ENCODE measurements at regions not wholly inside any gene's neighbourhood (a gene's known extent, or its start where the extent isn't known, plus 50 kb on each side); places are given as distances from the start of the nearest gene placed in this dataset.

DNA sequence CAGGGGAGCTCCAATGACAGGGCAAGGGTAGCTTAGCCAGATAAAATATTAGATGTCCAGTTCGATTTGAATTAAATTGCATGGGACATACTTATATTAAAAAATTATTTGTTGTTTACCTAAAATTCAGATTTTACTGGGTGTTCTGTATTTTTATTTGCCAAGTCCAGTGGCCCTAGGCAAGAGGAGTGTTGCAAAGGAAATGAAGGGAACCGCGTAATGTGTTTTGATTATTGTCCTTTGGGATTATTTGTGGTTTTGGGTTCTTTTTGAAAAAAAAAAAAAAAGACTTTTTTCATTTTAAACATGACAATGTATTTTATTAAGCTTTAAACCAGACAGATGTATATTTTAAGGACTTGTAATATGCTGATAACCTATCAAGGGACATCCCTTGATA, 179.3 kb downstream of the C9orf152 start:
- H3K4me2 ChIP-seq (ENCODE audit: low read length, poor library complexity, severe bottlenecking), result no peak overlapping the region
- peak overlapping the region; percentile 96 for H2AK5ac ChIP-seq (ENCODE audit: low read length, severe bottlenecking)
- no CpG with 5 or more reads among the region's 3 CpGs for WGBS

DNA sequence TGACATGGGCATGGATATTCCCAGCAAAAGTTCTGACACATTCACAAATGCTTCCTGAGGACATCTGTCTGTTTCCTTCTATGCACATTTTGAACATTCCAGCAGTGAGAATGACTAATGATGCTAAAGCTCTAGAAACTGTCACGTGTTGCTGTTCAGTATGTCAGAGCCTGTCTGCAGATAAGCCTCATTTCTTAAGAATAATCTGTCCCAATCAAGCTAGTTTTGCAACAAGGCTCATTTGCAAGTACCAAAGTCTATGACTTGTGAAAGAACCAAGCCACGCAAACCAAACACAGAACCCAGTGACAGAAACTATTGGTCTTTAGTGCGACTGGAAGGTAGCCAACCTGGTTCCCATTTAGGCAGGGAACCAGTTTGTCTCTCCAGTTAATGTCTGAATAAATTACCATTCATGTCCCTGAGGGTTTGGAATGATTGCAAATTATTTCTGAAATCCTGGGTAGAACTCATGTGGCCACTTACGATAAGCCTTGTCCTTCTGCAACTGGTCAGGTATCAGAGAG, 178.5 kb downstream of the C9orf152 start:
- Histone ChIP-seq H3K14ac (ENCODE audit: low read length in 2 of 2) (no peak overlapping the region), H3K9me3 (ENCODE audit: control insufficient read depth, low read length) (no peaks in the 10 kb centered on the region), H2AK5ac (ENCODE audit: low read length, severe bottlenecking) (peak overlapping the region; percentile 89), H3K4me1 (ENCODE audit: control insufficient read depth, insufficient read depth, low read depth, low read length) (peaks cover 15% of the 10 kb centered on the region), H2AFZ (ENCODE audit: low read depth, low read length) (no peak overlapping the region), H3K27me3 (ENCODE audit: control insufficient read depth in 1 of 2, insufficient read depth in 1 of 2, low read length in 2 of 2) (no peaks in the 10 kb centered on the region), H3K18ac (ENCODE audit: low read depth in 1 of 2, low read length in 2 of 2) (peak overlapping the region; percentile 34 to 72), H4K8ac (ENCODE audit: low read length) (no peak overlapping the region), H3K27ac (ENCODE audit: low read length, poor library complexity, severe bottlenecking) (peak overlapping the region; percentile 94), H3K4ac (ENCODE audit: low read depth in 1 of 2, low read length in 2 of 2) (no peak overlapping the region), H3K4me3 (ENCODE audit: insufficient read depth in 1 of 2, low read depth in 1 of 2, low read length in 2 of 2) (no peak overlapping the region), H3K36me3 (ENCODE audit: control insufficient read depth in 1 of 2, insufficient read depth in 2 of 2, low read depth in 1 of 2, low read length in 2 of 2) (no peaks in the 10 kb centered on the region), H3K9ac (ENCODE audit: low read length) (no peak overlapping the region), H2BK15ac (ENCODE audit: low read depth, poor library complexity, severe bottlenecking) (no peak overlapping the region), H2BK120ac (ENCODE audit: low read depth, low read length) (peak overlapping the region; percentile 85), H3K4me2 (ENCODE audit: low read length, poor library complexity, severe bottlenecking) (no peak overlapping the region), H2BK12ac (ENCODE audit: low read length in 2 of 2) (peak overlapping the region; percentile 54 to 83), H2BK5ac (ENCODE audit: low read depth, low read length, poor library complexity, severe bottlenecking) (no peak overlapping the region), H3K79me1 (replicated peaks; ENCODE audit: low read length, poor library complexity, severe bottlenecking) (peaks cover 9% of the 10 kb centered on the region), H3K23ac (ENCODE audit: low read length in 2 of 2) (no peak overlapping the region), H4K91ac (ENCODE audit: low read length) (no peak overlapping the region)
- WGBS, result 25% methylated on average over 4 of the region's 4 CpGs
- DNase-seq, result peak; percentile 96

More for the DNA sequence above, 179.3 kb downstream of the C9orf152 start:
- H3K4me3 ChIP-seq (ENCODE audit: insufficient read depth in 1 of 2, low read depth in 1 of 2, low read length in 2 of 2), result no peak overlapping the region
- no peak overlapping the region for H3K14ac ChIP-seq (ENCODE audit: low read length in 2 of 2)
- H3K4me1 ChIP-seq (ENCODE audit: control insufficient read depth, insufficient read depth, low read depth, low read length), result peaks cover 11% of the 10 kb centered on the region
- no peak overlapping the region for H3K23ac ChIP-seq (ENCODE audit: low read length in 2 of 2)
- H3K27ac ChIP-seq (ENCODE audit: low read length, poor library complexity, severe bottlenecking), result peak overlapping the region; percentile 84
- H3K9me3 ChIP-seq (ENCODE audit: control insufficient read depth, low read length), result no peaks in the 10 kb centered on the region
- no peak overlapping the region for H2BK120ac ChIP-seq (ENCODE audit: low read depth, low read length)
- no peak overlapping the region for H4K91ac ChIP-seq (ENCODE audit: low read length)
- H3K9ac ChIP-seq (ENCODE audit: low read length), result peak overlapping the region; percentile 31
- H2BK12ac ChIP-seq (ENCODE audit: low read length in 2 of 2), result no peak overlapping the region
- H3K36me3 ChIP-seq (ENCODE audit: control insufficient read depth in 1 of 2, insufficient read depth in 2 of 2, low read depth in 1 of 2, low read length in 2 of 2), result no peaks in the 10 kb centered on the region
- no peak overlapping the region for H2BK15ac ChIP-seq (ENCODE audit: low read depth, poor library complexity, severe bottlenecking)
- H4K8ac ChIP-seq (ENCODE audit: low read length), result no peak overlapping the region
- H2AFZ ChIP-seq (ENCODE audit: low read depth, low read length), result no peak overlapping the region
- no peak overlapping the region for H3K18ac ChIP-seq (ENCODE audit: low read depth in 1 of 2, low read length in 2 of 2)
- H3K4ac ChIP-seq (ENCODE audit: low read depth in 1 of 2, low read length in 2 of 2), result no peak overlapping the region
- DNase-seq, result peak; percentile 34
- peaks cover 9% of the 10 kb centered on the region for H3K79me1 ChIP-seq (replicated peaks; ENCODE audit: low read length, poor library complexity, severe bottlenecking)
- H3K27me3 ChIP-seq (ENCODE audit: control insufficient read depth in 1 of 2, insufficient read depth in 1 of 2, low read length in 2 of 2), result no peaks in the 10 kb centered on the region
- no peak overlapping the region for H2BK5ac ChIP-seq (ENCODE audit: low read depth, low read length, poor library complexity, severe bottlenecking)

DNA sequence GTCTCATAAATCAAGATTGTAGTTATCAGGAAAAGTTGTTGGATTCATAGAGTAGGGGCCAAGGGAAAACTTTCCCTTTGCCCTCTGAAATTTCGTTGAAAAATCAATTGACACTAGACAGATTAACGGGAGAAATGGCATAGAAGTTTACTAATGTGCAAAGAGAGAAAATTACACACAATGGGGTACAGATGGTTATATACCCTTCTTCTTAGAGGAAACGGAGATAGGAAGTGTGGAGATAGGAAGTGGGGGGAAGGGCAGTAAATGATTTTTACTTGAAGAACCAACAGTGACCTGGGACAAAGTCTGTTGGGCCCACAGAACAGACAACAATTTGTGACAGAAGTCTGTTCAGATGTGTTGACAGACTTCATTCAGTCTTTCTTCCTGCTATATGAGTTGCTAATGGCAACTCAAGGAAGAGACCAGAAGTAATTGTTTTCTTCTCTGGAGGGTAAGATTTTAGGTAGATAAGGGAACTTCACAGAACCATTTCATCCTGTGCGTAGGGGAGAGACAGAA, 177.9 kb downstream of the C9orf152 start:
- Histone ChIP-seq H3K27me3 (ENCODE audit: control insufficient read depth in 1 of 2, insufficient read depth in 1 of 2, low read length in 2 of 2) (no peaks in the 10 kb centered on the region), H2BK15ac (ENCODE audit: low read depth, poor library complexity, severe bottlenecking) (peak overlapping the region; percentile 69), H2AFZ (ENCODE audit: low read depth, low read length) (no peak overlapping the region), H2BK5ac (ENCODE audit: low read depth, low read length, poor library complexity, severe bottlenecking) (no peak overlapping the region), H3K27ac (ENCODE audit: low read length, poor library complexity, severe bottlenecking) (peak overlapping the region; percentile 94), H4K91ac (ENCODE audit: low read length) (no peak overlapping the region), H3K4ac (ENCODE audit: low read depth in 1 of 2, low read length in 2 of 2) (peak overlapping the region in 1 of 2 experiments; percentile 26), H3K36me3 (ENCODE audit: control insufficient read depth in 1 of 2, insufficient read depth in 2 of 2, low read depth in 1 of 2, low read length in 2 of 2) (no peaks in the 10 kb centered on the region), H3K4me3 (ENCODE audit: insufficient read depth in 1 of 2, low read depth in 1 of 2, low read length in 2 of 2) (no peak overlapping the region), H3K4me2 (ENCODE audit: low read length, poor library complexity, severe bottlenecking) (no peak overlapping the region), H2AK5ac (ENCODE audit: low read length, severe bottlenecking) (peak overlapping the region; percentile 89), H3K23ac (ENCODE audit: low read length in 2 of 2) (no peak overlapping the region), H2BK12ac (ENCODE audit: low read length in 2 of 2) (peak overlapping the region; percentile 54 to 83), H3K9ac (ENCODE audit: low read length) (no peak overlapping the region), H3K79me1 (replicated peaks; ENCODE audit: low read length, poor library complexity, severe bottlenecking) (peaks cover 9% of the 10 kb centered on the region), H3K4me1 (ENCODE audit: control insufficient read depth, insufficient read depth, low read depth, low read length) (peaks cover 15% of the 10 kb centered on the region), H2BK120ac (ENCODE audit: low read depth, low read length) (peak overlapping the region; percentile 85), H3K14ac (ENCODE audit: low read length in 2 of 2) (no peak overlapping the region), H3K18ac (ENCODE audit: low read depth in 1 of 2, low read length in 2 of 2) (peak overlapping the region; percentile 34 to 72), H3K9me3 (ENCODE audit: control insufficient read depth, low read length) (no peaks in the 10 kb centered on the region), H4K8ac (ENCODE audit: low read length) (no peak overlapping the region)
- 57% methylated on average over 4 of the region's 4 CpGs for WGBS
- no peak for DNase-seq

DNA sequence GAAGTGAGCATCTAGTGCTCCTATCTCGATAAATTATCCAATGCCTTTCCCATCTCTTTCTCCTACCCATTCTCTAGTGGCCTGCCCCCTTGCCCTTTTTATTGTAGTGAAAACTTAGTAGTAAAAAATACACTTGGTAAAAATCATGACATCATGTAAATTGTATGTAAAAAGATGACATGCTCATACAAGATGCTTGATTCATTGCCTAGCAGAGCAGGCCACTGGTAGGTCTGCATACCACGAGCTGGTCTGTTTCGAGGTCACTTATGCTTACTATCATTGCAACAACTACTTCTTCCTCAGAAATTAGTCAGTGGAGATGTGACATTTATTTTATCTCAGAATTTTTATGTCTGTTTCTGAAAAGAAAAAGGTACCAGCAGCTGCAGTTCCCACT, 177.3 kb downstream of the C9orf152 start:
- Histone ChIP-seq H2AFZ (ENCODE audit: low read depth, low read length) (no peak overlapping the region), H4K8ac (ENCODE audit: low read length) (no peak overlapping the region), H2AK5ac (ENCODE audit: low read length, severe bottlenecking) (peak overlapping the region; percentile 61), H3K9ac (ENCODE audit: low read length) (no peak overlapping the region), H3K27ac (ENCODE audit: low read length, poor library complexity, severe bottlenecking) (peak overlapping the region; percentile 38), H2BK15ac (ENCODE audit: low read depth, poor library complexity, severe bottlenecking) (no peak overlapping the region), H3K4me3 (ENCODE audit: insufficient read depth in 1 of 2, low read depth in 1 of 2, low read length in 2 of 2) (no peak overlapping the region), H3K14ac (ENCODE audit: low read length in 2 of 2) (no peak overlapping the region), H2BK120ac (ENCODE audit: low read depth, low read length) (no peak overlapping the region), H2BK12ac (ENCODE audit: low read length in 2 of 2) (peak overlapping the region in 1 of 2 experiments; percentile 63), H3K18ac (ENCODE audit: low read depth in 1 of 2, low read length in 2 of 2) (peak overlapping the region in 1 of 2 experiments; percentile 4), H3K79me1 (replicated peaks; ENCODE audit: low read length, poor library complexity, severe bottlenecking) (peaks cover 9% of the 10 kb centered on the region), H3K4me2 (ENCODE audit: low read length, poor library complexity, severe bottlenecking) (no peak overlapping the region), H3K9me3 (ENCODE audit: control insufficient read depth, low read length) (no peaks in the 10 kb centered on the region), H2BK5ac (ENCODE audit: low read depth, low read length, poor library complexity, severe bottlenecking) (no peak overlapping the region), H3K36me3 (ENCODE audit: control insufficient read depth in 1 of 2, insufficient read depth in 2 of 2, low read depth in 1 of 2, low read length in 2 of 2) (no peaks in the 10 kb centered on the region), H3K27me3 (ENCODE audit: control insufficient read depth in 1 of 2, insufficient read depth in 1 of 2, low read length in 2 of 2) (no peaks in the 10 kb centered on the region), H3K23ac (ENCODE audit: low read length in 2 of 2) (no peak overlapping the region), H4K91ac (ENCODE audit: low read length) (no peak overlapping the region), H3K4ac (ENCODE audit: low read depth in 1 of 2, low read length in 2 of 2) (no peak overlapping the region), H3K4me1 (ENCODE audit: control insufficient read depth, insufficient read depth, low read depth, low read length) (peaks cover 15% of the 10 kb centered on the region)
- DNase-seq, result peak; percentile 64
- WGBS, result no CpG with 5 or more reads among the region's 3 CpGs
